NCI-H2196 (cell line): ENCODE measurements at regions not wholly inside any gene's neighbourhood (a gene's known extent, or its start where the extent isn't known, plus 50 kb on each side); places are given as distances from the start of the nearest gene placed in this dataset.
"Not testable (repeated sequence)": the region's sequence is repeated elsewhere in the genome, so short reads cannot be mapped to it uniquely, and the experiment has no call there.

Experiments used
- DNase-seq: peaks from one replicate; lab custom pipeline; 2025; ENCODE audit not compliant: unreplicated experiment; lab: John Stamatoyannopoulos, UW

GRCh38 chr4:110837896-110838450, 215.1 kb upstream of the PITX2 start:
- no peak for DNase-seq

GRCh38 chr4:110840221-110840654, 217.4 kb upstream of the PITX2 start:
- DNase-seq, result no peak

- no peak for DNase-seq
These were observed 225.9 kb upstream of the PITX2 start for GRCh38 chr4:110848787-110849186.

GRCh38 chr4:110849461-110849860, 226.6 kb upstream of the PITX2 start:
- DNase-seq, result no peak

- DNase-seq, result no peak
These were observed 227.9 kb upstream of the PITX2 start for GRCh38 chr4:110850461-110851442.

- no peak for DNase-seq
These were observed 229.1 kb upstream of the PITX2 start for GRCh38 chr4:110851989-110852388.

GRCh38 chr4:110852793-110853192, 229.9 kb upstream of the PITX2 start:
- DNase-seq, result no peak

- DNase-seq, result no peak
These were observed 230.4 kb upstream of the PITX2 start for GRCh38 chr4:110853242-110853641.

GRCh38 chr4:110854021-110854678, 231.3 kb upstream of the PITX2 start:
- DNase-seq, result no peak

- no peak for DNase-seq
These were observed 237.2 kb upstream of the PITX2 start for GRCh38 chr4:110860125-110860524.

GRCh38 chr4:110860901-110861300, 238.0 kb upstream of the PITX2 start:
- DNase-seq, result no peak

- no peak for DNase-seq
These were observed 242.9 kb upstream of the PITX2 start for GRCh38 chr4:110865611-110866259.

- DNase-seq, result no peak
These were observed 244.5 kb upstream of the PITX2 start for GRCh38 chr4:110867251-110867960.

- DNase-seq, result no peak
These were observed 245.3 kb upstream of the PITX2 start for GRCh38 chr4:110867981-110868720.

GRCh38 chr4:110869114-110869513, 246.2 kb upstream of the PITX2 start:
- DNase-seq, result no peak

GRCh38 chr4:110869862-110870572, 247.1 kb upstream of the PITX2 start:
- no peak for DNase-seq

GRCh38 chr4:110876214-110876613, 253.3 kb upstream of the PITX2 start:
- not testable (repeated sequence) for DNase-seq

GRCh38 chr4:110876866-110877265, 254.0 kb upstream of the PITX2 start:
- DNase-seq, result no peak

GRCh38 chr4:110877778-110878370, 255.0 kb upstream of the PITX2 start:
- no peak for DNase-seq
